NCI-H446 treated with DMSO at 0.1 percent for 48 hours (cell line): ENCODE measurements at regions not wholly inside any gene's neighbourhood (a gene's known extent, or its start where the extent isn't known, plus 50 kb on each side); places are given as distances from the start of the nearest gene placed in this dataset.
"Not testable (repeated sequence)": the region's sequence is repeated elsewhere in the genome, so short reads cannot be mapped to it uniquely, and the experiment has no call there.

Experiments used
- DNase-seq: peaks from one replicate; lab custom pipeline; 2025; lab: John Stamatoyannopoulos, UW

DNA sequence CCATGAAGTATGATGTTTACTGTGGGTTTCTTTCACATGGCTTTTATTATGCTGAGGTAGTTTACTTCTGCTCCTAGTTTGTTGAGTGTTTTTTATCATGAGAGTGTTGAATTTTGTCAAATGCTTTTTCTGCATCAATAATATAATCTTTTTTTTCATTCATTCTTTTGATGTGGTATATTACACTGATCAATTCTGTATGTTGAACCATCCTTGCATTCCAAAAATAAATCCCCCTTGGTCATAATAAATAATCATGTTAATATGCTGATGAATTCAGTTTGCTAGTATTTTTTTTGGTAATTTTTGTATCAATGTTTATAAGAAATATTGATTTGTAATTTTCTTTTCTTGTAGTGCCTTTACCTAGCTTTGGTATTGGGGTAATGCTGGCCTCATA, 97.9 kb upstream of the ZNF648 start:
- no peak for DNase-seq

DNA sequence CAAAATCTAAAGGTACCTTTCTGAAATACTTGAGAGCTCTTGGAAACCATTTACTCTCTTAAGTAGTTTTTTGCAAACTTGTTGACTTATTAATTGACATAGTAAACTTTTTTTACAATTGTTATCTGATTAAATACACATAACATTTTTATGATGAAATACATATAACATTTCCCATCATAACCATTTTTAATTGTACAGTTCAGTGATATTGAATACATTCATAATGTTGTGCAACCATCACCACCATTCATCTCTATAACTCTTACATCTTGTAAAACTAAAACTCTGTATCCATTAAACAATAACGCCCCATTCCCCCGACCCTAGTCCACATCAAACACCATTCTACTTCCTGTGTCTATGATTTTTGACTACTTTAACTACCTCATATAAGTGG, 95.7 kb upstream of the ZNF648 start:
- no peak for DNase-seq

GRCh38 chr1:182154425-182154824, 92.9 kb upstream of the ZNF648 start:
- DNase-seq: not testable (repeated sequence)

- no peak for DNase-seq
Measured at GRCh38 chr1:182149411-182149965, 88.0 kb upstream of the ZNF648 start.

- DNase-seq: no peak
Measured at GRCh38 chr1:182147951-182148350, 86.4 kb upstream of the ZNF648 start.

GRCh38 chr1:182147136-182147820, 85.8 kb upstream of the ZNF648 start:
- no peak for DNase-seq

- no peak for DNase-seq
Measured at GRCh38 chr1:182146286-182146685, 84.8 kb upstream of the ZNF648 start.

DNA sequence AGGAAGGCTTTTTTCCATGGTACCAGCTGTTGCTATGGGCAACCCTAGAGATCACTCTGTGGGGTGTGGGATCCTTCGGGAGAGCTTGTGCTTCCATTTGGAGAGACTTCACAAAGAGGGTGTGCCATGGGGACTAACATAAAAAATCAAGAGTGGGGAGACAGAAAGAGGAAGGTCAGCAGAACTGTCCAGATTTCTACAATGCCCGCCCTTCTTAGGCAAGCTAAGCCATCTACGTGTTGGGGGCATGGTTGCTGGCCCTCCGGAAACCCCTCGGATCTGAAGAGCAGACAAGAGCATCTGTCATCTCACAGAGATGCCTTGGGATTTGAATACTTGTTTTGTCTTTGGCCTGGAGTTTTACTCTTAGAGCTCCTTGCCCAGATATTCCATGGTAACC, 83.9 kb upstream of the ZNF648 start:
- no peak for DNase-seq

GRCh38 chr1:182144646-182145030, 83.1 kb upstream of the ZNF648 start:
- no peak for DNase-seq

DNA sequence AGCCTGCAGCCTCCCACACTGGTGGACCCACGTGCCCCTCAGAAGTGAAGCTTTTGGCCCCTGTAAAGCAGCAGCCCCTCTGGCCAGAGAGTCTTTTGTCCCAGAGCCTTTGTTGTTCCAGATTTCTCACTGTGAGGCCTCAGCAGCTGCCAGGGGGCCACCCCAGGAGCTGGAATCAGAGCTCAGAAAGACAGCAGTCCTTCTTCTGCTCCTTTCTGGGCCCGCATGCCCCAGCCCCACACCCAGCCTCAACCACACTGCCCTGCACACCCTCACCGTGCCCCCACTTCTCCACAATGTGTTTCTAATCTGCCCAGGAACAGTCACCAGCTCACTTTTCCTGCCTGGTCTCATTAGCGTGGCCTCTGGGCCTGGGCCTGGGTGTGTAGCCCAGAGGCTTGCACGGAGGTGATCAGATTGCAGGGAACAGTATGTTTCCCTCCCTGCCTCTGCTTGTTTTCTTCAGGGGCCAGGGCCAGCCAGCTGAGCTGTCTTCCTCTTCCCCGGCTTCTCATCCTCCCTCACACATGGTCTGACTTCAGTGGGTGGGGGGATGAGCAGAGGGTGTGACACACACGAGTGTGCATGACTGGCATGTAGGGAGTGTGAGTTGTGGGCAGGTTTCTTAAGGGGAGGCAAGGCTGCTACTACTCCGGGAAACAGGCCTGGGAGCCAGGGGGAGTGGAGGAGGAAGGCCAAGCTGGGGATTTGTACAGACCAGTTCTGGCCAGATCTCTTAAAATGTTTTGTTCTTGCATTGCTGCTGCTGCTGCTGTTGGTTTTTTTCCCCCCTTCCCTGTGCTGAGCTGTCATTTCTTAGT, 82.5 kb upstream of the ZNF648 start:
- DNase-seq: no peak

- peak; percentile 61 for DNase-seq
Measured at GRCh38 chr1:182143154-182143657, 81.7 kb upstream of the ZNF648 start.

DNA sequence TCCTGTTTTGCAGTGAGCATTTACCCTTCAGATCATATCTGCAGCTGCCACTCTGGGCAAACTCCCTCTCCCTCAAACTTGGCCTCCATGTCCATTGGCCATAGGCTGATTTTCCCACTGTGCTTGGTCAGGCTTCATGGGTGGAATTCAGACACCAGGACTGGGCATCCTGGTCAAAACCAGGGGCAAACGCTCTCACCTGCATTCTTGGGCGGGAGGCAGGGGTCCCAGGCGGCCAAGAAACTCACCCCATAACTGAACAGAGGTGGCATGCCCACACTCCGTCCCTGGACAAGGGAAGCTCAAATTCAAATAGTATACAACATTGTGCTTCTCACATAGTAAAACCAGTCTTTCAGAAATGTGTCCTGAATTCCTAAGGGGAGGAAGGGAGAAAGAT, 81.1 kb upstream of the ZNF648 start:
- DNase-seq: no peak

DNA sequence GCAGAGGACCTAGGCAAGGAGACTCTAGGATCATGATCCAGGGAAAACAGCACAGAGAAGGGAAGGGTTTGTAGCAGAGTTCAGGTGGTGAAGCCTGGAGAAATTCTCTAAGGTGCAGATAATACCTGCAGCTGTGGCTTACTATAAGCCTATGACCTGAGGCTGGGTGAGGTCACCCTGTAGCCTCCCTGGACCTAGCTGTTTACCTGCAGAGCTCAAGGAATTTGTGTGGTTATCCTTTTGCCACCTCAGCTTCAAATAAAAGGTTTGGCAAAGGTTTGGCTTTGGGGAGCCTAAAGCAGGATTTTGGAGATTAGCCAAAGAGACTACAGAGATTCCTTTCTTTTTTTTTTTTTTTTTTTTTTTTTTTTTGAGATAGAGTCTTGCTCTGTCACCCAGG, 79.5 kb upstream of the ZNF648 start:
- no peak for DNase-seq

DNA sequence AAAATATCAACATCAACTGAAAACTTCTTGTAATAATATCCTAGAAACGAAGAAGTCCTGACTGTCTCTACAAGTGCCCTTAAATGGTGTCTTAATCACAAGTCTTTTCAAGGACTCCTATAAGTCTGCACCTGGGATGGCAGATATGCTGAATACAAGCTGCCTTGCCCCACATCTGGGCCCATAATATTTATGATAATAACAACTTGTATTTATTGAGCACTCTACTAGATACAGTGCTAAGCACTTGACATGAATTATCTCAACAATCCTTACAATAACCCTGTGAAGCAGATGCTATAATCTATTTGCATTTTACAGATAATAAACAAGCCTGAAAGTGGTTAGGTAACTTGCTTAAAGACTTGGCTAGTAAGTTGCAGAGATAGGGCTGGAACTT, 78.0 kb upstream of the ZNF648 start:
- no peak for DNase-seq

- no peak for DNase-seq
Measured at GRCh38 chr1:182137546-182137945, 76.0 kb upstream of the ZNF648 start.

- no peak for DNase-seq
Measured at GRCh38 chr1:182135946-182136345, 74.4 kb upstream of the ZNF648 start.

GRCh38 chr1:182134257-182134656, 72.7 kb upstream of the ZNF648 start:
- DNase-seq: no peak

GRCh38 chr1:182133181-182133580, 71.7 kb upstream of the ZNF648 start:
- no peak for DNase-seq

DNA sequence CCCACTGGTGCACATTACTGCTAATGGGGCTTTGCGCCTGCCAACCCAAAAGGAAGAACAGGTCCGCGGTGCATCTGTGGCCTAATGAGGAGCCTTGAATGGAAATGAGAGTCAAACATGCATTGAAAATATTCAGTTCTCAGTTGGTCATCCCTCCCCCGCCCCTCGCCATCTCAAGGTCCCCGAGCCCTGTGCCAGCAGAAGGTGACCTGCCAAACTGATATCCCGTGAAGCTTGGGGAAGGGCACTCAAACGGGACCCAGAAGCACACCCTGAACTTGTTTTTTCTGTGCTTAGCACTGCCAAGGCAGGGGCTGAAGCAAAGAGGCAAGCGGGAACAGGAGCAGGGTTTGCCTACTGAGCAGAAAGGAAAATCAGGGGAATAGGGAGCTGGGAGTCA, 67.9 kb upstream of the ZNF648 start:
- DNase-seq: no peak

DNA sequence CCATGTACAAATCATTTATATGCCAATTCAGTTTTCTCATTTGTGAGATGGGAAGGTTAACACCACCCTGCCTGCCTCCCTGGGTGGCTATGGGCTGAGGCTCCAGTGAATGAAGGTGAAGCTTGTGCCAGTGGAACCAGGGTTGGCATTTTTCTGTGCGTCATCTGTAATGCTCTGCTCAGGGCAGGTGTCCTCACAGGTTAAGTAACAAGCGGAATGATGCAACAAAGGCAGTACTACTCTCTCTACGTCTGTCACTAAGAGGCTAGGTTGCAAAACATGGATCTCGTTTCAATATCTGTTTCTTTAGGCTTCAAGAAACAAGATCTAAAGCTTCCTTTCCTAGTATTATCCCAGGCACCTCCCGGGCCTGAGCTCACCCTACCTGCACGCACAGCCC, 67.0 kb upstream of the ZNF648 start:
- no peak for DNase-seq

DNA sequence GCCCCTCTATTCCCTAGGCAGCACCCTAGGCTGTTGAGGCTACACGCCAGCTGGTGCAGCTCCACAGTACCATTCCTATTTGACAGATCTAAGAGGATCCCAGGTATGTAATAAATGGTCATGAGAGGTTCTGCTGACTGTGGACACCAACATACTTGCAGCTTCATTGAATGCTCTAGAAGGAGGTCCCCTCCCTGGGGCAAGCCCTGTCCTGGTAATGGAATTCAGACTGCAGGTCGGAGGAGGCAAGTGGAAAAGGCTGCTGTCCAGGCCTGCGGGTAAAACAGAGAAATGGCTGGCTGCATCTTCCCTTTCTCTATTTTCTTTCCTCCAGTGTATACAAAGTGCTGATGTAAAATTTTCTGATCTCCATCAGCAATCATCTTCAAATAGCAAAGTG, 66.1 kb upstream of the ZNF648 start:
- no peak for DNase-seq

DNA sequence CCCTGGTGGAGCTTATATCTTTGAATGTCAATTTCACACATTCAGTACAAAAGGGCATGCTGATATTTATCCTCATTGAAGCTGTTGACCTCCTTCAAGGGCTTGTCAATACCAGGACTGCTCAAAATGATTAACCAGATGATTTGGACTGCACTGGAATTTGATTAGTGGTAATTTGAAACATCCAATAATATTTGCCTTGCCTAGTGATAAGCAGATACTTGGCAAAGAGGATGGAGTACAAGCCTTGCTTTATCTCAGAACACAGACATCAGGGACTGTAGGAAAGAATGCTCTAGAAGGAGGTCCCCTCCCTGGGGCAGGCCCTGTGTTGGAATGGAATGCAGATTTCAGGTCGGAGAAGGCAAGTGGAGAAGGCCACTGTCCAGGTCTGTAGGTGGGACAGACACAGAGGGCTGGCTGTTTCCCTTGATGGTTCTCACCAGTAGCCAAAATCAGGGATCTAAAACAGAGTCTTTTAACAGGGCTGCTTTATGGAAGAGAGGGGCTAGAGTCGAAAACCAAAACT, 64.8 kb upstream of the ZNF648 start:
- no peak for DNase-seq

- DNase-seq: no peak
Measured at GRCh38 chr1:182122913-182123260, 61.4 kb upstream of the ZNF648 start.
